HepG2 (cell line): ENCODE measurements at regions not wholly inside any gene's neighbourhood (a gene's known extent, or its start where the extent isn't known, plus 50 kb on each side); places are given as distances from the start of the nearest gene placed in this dataset.
A peak's percentile ranks its signal among the peaks of the same experiment; 100 is the strongest.
"Not testable (repeated sequence)": the region's sequence is repeated elsewhere in the genome, so short reads cannot be mapped to it uniquely, and the experiment has no call there.

Experiments used
- ATAC-seq: fragments of 200-7000 bp; cut with Tn5 transposase; 3 replicates; pipeline ENCODE4 v1.9.1; 2020; ENCODE audit warnings: mild to moderate bottlenecking, moderate library complexity
- BruUV-seq: library from RNA; stranded (reverse); fragments of 400-500 nt; replicated peaks from 2 replicates; lab custom pipeline; 2021; lab: Mats Ljungman, UMichigan
- CTCF ChIA-PET: fragments of 300-600 bp; formaldehyde crosslinking; extraction: SDS; loops from one replicate; lab custom pipeline; 2021; ENCODE audit warnings: low total read pairs, inconsistent platforms, low intra/inter-chr PET ratio; lab: Yijun Ruan, JAX
- POLR2A ChIA-PET: fragments of 350-600 bp; sonication (Branson Sonifier 250); formaldehyde crosslinking; loops from one replicate; lab custom pipeline; 2020; ENCODE audit warnings: antibody characterized with exemption, inconsistent platforms; lab: Yijun Ruan, JAX
- DNase-seq: peaks from one replicate; pipeline ENCODE4 v3.0.0-alpha.2; 2015; ENCODE audit warnings: low spot score
- FAIRE-seq: peaks from 3 replicates; lab custom pipeline; 2011; peaks lifted over from hg19 to GRCh38; lab: Jason Lieb, UNC
- H2AFZ ChIP-seq: one replicate; pipeline ENCODE4 v1.6.1; 2011; ENCODE audit warnings: low read length, inconsistent platforms
- H3K27ac ChIP-seq: fragments of 300-600 bp; 3 replicates; pipeline ENCODE4 v1.8.0; 2011; ENCODE audit warnings: mixed run types, mild to moderate bottlenecking, mixed read lengths, low read length, inconsistent platforms; ENCODE audit not compliant: insufficient read depth; ENCODE audit errors: extremely low read length
- H3K27me3 ChIP-seq, 2 experiments: fragments of 200-600 bp in 1 of 2; 2 replicates in 1 of 2; 3 replicates in 1 of 2; pipeline versions ENCODE4 v1.6.0 to v1.8.0; 2011; ENCODE audit warnings: low read length in 2 of 2, mild to moderate bottlenecking in 2 of 2, moderate library complexity in 2 of 2, inconsistent platforms in 1 of 2; ENCODE audit not compliant: insufficient read depth in 2 of 2, control insufficient read depth in 1 of 2
- H3K36me3 ChIP-seq, 2 experiments: fragments of 200-600 bp in 1 of 2; replicated peaks in 1 of 2; 2 replicates in 1 of 2; 3 replicates in 1 of 2; pipeline versions ENCODE4 v1.5.1 to v1.8.0; 2011; ENCODE audit warnings: low read length in 2 of 2, inconsistent platforms in 1 of 2; ENCODE audit not compliant: insufficient read depth in 2 of 2, control insufficient read depth in 1 of 2
- H3K4me1 ChIP-seq: 2 replicates; pipeline ENCODE4 v1.5.1; 2012; ENCODE audit warnings: low read length, inconsistent platforms; ENCODE audit not compliant: insufficient read depth
- H3K4me2 ChIP-seq: 2 replicates; pipeline ENCODE4 v1.6.0; 2011; ENCODE audit warnings: low read depth, low read length, inconsistent platforms
- H3K4me3 ChIP-seq, 3 experiments: fragments of 200-600 bp in 1 of 3; sonication (generic), shearing (Covaris generic) in 1 of 3; replicated peaks in 1 of 3; 2 replicates each; pipeline ENCODE4 v1.5.1; 2011 to 2016; ENCODE audit warnings: low read length in 3 of 3, inconsistent platforms in 2 of 3, low read depth in 2 of 3, mild to moderate bottlenecking in 2 of 3, control low read depth in 1 of 3, mixed read lengths in 1 of 3; ENCODE audit not compliant: insufficient read depth in 1 of 3
- H3K79me2 ChIP-seq: one replicate; pipeline ENCODE4 v1.6.1; 2011; ENCODE audit warnings: low read length, inconsistent platforms; ENCODE audit not compliant: insufficient read depth
- H3K9ac ChIP-seq: 2 replicates; pipeline ENCODE4 v1.6.0; 2011; ENCODE audit warnings: mild to moderate bottlenecking, low read depth, low read length, inconsistent platforms; ENCODE audit not compliant: insufficient read depth
- H3K9me3 ChIP-seq: 2 replicates; pipeline ENCODE4 v1.5.1; 2012; ENCODE audit warnings: mild to moderate bottlenecking, low read length
- H4K20me1 ChIP-seq: 2 replicates; pipeline ENCODE4 v1.6.0; 2011; ENCODE audit warnings: inconsistent platforms, mild to moderate bottlenecking, low read length, moderate library complexity; ENCODE audit not compliant: insufficient read depth
- AFF4 ChIP-seq: sonication (generic); formaldehyde crosslinking; IDR thresholded peaks from 2 replicates; pipeline ENCODE4 v1.4.0; 2020; ENCODE audit warnings: missing genetic modification reagents
- PHF8 ChIP-seq: sonication (generic); formaldehyde crosslinking; IDR thresholded peaks from 2 replicates; pipeline ENCODE4 v1.5.0; 2020; ENCODE audit warnings: missing genetic modification reagents
- ZFAT ChIP-seq: sonication (generic); formaldehyde crosslinking; conservative IDR thresholded peaks from 2 replicates; pipeline ENCODE4 v1.8.1; 2023; ENCODE audit warnings: missing genetic modification reagents, inconsistent platforms
- ZNF121 ChIP-seq: sonication (generic); formaldehyde crosslinking; IDR thresholded peaks from 2 replicates; pipeline ENCODE4 v1.5.0; 2020; ENCODE audit warnings: mild to moderate bottlenecking, missing genetic modification reagents
- WGBS: methylation state at CpG from one replicate; pipeline ENCODE4 v1.1.6; 2017; ENCODE audit warnings: low lambda C conversion rate; 5-methylcytosine and 5-hydroxymethylcytosine counted together
- in situ Hi-C: cut with HindIII; loops from 2 replicates; pipeline ENCODE4 v1.10.0; 2017; ENCODE audit warnings: low pct_unique_long_range_greater_than_20kb; ENCODE audit not compliant: extremely low pct_ligation_motif_present
- intact Hi-C: fragments of 100-400 bp; cut with micrococcal nuclease; formaldehyde crosslinking; loops from one replicate; pipeline ENCODE4 v1.10.0; 2022; ENCODE audit not compliant: unreplicated experiment

GRCh38 chr20:47443060-47443459 lies 58.6 kb upstream of the NCOA3 start:
- POLR2A ChIA-PET, in situ Hi-C loops, H3K27ac ChIP-seq, H3K9ac ChIP-seq, H3K36me3 ChIP-seq, H3K4me3 ChIP-seq, BruUV-seq, H3K4me2 ChIP-seq, FAIRE-seq, H4K20me1 ChIP-seq, H3K9me3 ChIP-seq, CTCF ChIA-PET, H3K27me3 ChIP-seq, DNase-seq, ATAC-seq, H3K79me2 ChIP-seq, intact Hi-C loops, H2AFZ ChIP-seq: not testable (repeated sequence)
- peaks cover 36% of the 10 kb centered on the region for H3K4me1 ChIP-seq
- TF ChIP-seq ZNF121, result 0 out of 2 replicates have a peak, but pooled peaks have one; percentile 31
- WGBS, result 86% methylated on average over 9 of the region's 9 CpGs

GRCh38 chr20:47444584-47444983 lies 57.1 kb upstream of the NCOA3 start:
- intact Hi-C loops (no loop called here), in situ Hi-C loops (no loop called here)
- H3K9ac ChIP-seq, result no peak overlapping the region
- no peak overlapping the region for H2AFZ ChIP-seq
- H3K79me2 ChIP-seq, result no peaks in the 10 kb centered on the region
- TF ChIP-seq AFF4, result no peak
- no peak for TF ChIP-seq PHF8 (CRISPR knock-in tag)
- no peak for TF ChIP-seq ZFAT
- H3K27me3 ChIP-seq, result no peaks in the 10 kb centered on the region
- H3K4me1 ChIP-seq, result peaks cover 39% of the 10 kb centered on the region
- H3K9me3 ChIP-seq, result no peaks in the 10 kb centered on the region
- H3K4me2 ChIP-seq, result no peak overlapping the region
- BruUV-seq, result no TSS peak
- no peak for ATAC-seq
- no peak overlapping the region for H3K27ac ChIP-seq
- no peak overlapping the region for H3K4me3 ChIP-seq
- 91% methylated on average over 4 of the region's 4 CpGs for WGBS
- ChIA-PET POLR2A (interaction anchor here (1.1 to 1.2 kb wide), 2 partner anchors 10 kb away, joined by 3 to 4 read pairs; no protein-coding TSS in a partner anchor), CTCF (no interaction called here)
- H3K36me3 ChIP-seq, result no peaks in the 10 kb centered on the region
- no peak for DNase-seq
- no peak for FAIRE-seq
- H4K20me1 ChIP-seq, result no peaks in the 10 kb centered on the region
